Stimulated activated CD4-positive, alpha-beta T cell treated with anti-CD3 and anti-CD28 coated beads, Interleukin-2, amount 100 ng/mL, for 4 hours (primary cell): ENCODE measurements at regions not wholly inside any gene's neighbourhood (a gene's known extent, or its start where the extent isn't known, plus 50 kb on each side); places are given as distances from the start of the nearest gene placed in this dataset.
"Not testable (repeated sequence)": the region's sequence is repeated elsewhere in the genome, so short reads cannot be mapped to it uniquely, and the experiment has no call there.

Source experiments
- DNase-seq: peaks from one replicate; pipeline ENCODE4 v3.0.0-alpha.2; 2020; ENCODE audit warnings: low read depth

DNA sequence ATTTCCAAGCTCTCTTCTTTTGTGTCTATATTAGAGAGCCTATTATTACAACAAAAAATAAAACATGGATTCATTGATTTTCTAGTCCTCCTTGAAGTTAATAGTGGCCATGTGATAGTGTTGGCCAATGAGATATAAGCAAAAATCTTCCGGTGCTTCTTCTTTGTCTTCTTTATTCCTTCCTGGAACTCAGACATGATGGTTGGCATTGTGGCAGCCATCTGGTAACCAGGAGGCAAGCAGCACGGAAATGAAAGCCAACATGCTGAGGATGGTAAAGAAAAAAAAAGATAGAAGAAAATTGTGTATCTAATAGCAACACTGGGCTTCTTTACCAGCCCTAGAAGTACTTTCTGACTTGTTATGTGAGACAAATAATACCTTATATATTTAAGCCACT, 50.8 kb upstream of the SEL1L start:
- DNase-seq = no peak

DNA sequence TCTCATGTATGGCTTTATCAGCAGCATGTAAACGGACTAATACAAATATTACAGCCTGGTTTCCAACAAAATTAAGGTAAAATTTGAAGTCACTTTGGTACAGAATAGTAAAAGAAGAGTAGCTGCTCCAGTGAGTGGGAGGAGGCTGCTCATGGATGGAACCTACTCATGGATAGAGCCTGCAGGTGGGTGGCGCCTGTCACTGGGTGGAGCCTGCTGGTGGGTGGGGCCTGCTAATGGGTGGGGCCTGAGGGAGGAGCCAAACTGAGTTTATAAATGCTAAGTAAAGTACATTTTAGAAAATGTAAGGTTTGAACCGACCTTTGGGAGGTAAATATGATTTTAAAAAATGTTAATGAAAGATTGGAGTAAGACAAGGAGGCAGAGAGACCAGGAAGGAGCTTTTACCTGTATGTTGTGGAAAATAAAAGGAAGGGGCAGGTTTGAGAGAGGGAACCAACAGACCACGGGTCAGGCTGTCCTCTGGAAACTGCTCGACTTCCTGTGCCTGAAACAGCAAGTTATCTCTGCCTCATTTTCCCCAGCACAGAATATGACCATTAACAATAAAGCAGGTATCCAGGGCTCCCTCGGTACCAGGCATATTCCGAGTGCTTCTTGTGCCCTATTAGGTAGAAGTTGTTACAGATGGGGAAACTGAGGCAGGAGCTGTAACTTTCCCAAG, 55.9 kb upstream of the SEL1L start:
- no peak for DNase-seq

DNA sequence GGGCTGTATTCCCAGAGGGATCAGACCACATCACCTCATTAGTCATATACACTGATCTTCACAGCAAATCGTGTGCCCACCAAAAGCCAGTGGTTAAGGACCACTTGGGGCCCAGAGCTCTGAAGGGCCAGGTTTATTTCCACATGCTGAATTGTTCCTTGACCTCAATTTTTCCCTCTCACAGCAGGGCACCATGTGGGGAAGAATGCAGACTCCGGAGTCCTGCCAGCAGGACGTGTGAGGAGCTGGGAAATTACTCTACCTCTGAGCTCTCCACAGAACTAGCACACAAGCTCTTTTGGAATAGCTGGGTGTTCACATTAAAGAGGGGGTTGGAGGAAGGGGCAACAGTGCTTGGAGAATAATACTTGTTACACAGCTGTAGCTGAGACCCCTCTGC, 57.6 kb upstream of the SEL1L start:
- DNase-seq = no peak

DNA sequence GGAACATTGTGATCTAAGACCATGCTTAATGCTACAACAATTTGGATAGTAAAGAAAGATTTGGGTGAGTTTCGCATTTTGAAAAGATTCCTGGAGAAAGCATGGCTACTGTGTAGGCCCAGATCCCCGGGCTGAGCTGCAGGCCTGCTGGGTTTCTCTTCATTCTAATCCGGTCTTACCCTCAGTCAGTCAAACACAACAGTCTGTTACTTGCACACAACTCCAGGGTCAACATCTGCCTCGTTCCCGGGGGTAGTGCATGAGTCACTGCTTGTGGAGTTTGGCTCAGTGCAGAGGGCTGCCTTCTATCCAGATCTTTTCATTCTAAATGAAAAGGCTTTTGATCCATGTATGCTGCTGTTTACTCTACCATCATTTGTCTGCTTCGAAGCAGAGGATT, 60.4 kb upstream of the SEL1L start:
- no peak for DNase-seq

DNA sequence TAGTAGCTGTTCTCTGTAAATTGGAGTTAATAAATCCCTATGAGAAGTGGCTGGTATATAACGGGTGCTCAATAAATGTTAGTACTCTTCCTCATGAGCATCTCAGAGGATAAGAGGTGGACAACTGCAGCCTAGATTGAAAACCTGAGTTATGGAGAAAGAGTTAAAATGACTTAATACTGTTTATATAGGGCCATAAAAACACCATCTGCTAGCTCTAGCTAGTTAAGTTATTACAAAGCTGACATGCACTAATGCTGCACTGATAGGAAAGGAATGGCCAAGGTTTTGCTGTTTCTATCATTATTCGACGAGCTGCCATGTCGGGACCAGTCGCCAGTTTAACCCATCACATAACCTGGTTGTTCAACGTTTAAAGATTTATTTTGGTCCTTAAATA, 72.0 kb upstream of the SEL1L start:
- no peak for DNase-seq

DNA sequence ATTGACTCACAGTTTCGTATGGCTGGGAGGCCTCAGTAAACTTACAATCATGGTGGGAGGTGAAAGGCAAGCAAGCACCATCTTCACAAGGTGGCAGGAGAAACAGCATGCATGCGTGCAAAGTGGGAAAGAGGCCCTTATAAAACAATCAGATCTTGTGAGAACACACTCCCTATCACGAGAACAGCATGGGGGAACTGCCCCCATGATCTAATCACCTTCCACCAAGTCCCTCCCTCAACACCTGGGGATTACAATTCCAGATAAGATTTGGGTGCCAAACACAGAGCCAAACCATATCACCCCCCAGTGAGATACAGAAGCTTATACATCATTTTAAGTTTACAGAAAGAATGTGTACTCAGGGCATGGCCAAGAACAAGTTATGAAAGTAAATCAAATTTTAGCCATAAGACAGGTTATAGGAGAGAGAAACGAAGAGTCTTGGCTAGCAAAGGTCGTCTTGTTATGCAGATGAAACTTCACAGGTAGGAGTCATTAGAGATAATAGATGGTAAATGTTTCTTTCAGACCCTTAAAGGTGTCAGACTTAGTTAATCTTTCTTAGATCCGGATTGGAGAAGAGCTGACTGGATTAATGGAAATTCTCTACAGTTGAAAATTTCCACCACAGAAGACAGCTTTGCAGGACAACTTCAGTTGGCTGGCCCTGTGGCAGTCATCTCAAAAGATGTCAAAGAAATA, 79.8 kb upstream of the SEL1L start:
- no peak for DNase-seq

DNA sequence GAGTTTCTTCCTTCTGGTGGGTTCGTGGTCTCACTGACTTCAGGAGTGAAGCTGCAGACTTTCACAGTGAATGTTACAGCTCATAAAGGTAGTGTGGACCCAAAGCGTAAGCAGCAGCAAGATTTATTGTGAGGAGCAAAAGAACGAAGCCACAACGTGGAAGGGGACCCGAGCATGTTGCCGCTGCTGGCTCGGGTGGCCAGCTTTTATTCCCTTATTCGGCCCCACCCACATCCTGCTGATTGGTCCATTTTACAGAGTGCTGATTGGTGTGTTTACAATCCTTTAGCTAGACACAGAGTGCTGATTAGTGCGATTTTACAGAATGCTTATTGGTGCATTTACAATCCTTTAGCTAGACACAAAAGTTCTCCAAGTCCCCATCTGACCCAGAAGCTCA, 80.6 kb upstream of the SEL1L start:
- not testable (repeated sequence) for DNase-seq

DNA sequence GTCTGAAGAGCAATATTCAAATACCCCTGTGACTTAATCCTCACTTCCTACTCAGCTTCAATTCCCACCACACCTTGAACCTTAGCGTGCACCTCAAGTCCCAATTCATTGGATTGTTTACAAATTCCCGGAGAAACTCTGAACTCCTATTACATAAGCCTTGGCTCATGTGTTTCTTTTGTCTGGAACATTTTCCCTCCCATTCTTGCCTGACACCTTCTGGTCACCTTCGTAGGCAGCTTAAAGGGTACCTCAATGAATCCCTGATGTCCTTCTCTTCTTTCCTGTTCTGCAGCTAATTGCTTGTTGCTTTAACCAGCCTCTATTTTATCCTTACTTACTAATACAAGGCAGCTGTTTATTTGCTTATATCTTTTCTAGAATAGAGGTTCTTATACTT, 85.0 kb upstream of the SEL1L start:
- DNase-seq = no peak

DNA sequence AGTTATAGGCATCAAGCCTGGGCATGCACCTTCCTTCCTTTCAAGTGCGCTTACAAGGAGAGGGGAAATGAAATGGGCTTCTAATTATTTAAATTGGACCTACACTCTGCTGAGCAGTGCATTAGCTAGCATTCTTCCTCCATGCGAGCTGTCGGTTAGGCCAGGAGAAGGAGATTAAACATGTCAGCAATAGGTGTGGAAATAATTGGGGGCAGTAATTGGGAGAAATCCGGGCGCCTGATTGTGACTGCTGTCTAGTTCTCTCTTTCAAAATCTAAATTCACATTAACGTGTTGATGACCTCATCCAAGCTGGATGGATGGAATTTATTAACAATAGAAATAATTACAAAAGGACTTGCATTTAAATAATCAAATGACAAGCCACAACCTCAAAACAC, 86.2 kb upstream of the SEL1L start:
- DNase-seq = no peak

DNA sequence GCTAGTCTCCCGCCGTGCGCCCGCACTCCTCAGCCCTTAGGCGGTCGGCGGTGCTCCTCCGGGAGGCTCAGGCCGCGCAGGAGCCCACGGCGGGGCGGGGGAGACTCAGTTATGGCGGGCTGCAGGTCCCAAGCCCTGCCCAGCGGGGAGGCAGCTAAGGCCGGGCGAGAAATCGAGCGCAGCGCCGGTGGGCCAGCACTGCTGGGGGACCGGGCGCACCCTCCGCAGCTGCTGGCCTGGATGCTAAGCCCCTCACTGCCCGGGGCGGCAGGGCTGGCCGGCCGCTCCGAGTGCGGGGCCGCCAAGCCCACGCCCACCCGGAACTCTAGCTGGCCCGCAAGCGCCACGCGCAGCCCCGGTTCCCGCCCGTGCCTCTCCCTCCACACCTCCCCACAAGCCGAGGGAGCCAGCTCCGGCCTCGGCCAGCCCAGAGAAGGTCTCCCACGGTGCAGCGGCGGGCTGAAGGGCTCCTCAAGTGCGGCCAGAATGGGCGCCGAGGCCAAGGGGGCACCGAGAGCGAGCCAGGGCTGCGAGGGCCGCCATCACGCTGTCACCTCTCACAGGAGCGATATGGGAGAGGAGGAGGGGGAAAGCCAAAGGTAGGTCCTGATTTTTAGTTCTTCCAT, 90.2 kb upstream of the SEL1L start:
- DNase-seq = not testable (repeated sequence)

DNA sequence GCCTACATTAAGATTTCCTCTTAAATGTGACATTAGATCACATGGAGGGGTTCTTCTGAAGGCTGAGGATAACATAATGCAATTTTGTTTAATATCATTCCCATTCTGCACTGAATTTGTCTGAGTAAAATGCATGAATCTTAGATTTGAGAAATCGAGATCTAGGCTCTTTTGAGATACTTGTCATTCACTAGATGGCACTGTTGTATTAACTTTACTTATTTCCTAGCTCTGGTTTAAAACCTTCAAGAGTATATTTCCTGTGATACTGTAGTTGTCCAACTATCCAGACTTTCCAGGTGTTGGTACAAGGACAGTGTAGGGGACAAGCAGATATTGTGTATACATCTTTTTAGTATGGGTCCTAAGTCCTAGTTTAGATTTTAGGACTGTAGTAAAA, 91.7 kb upstream of the SEL1L start:
- DNase-seq = no peak

DNA sequence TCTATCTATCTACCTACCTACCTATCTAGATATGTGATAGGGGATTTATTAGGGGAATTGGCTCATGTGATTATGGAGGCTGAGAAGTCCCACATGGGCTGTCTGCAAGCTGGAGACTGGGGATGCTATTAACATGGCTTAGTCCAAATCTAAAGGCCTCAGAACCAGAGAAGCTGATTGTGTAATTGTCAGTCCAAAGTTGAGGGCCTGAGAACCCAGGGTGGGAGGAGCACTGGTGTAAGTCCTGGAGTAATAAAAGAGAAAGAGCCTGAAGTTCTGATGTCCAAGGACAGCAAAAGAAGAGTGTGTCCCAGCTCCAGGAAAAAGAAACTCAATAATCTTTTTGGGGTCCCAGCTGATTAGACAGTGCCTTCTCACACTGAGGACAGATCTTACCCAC, 98.5 kb upstream of the SEL1L start:
- no peak for DNase-seq

DNA sequence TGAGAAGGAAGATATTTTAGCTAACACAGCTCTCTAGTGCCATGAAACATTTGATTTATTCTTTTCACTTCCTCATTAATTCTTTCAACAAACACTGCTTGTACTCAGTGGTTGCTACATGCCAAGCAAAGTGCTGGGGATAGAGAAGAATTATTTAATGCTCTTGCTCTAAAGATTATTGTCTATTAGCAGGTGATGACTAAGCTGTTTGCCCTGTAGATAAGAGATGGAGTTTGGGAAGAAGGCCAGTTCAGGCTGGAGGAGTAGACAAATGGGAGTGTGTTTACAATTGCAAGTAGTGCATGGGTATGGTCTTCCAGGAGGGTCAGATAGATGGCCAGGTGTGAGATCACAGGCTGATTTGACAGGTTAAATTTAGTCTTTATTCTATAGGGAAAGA, 99.8 kb upstream of the SEL1L start:
- no peak for DNase-seq

DNA sequence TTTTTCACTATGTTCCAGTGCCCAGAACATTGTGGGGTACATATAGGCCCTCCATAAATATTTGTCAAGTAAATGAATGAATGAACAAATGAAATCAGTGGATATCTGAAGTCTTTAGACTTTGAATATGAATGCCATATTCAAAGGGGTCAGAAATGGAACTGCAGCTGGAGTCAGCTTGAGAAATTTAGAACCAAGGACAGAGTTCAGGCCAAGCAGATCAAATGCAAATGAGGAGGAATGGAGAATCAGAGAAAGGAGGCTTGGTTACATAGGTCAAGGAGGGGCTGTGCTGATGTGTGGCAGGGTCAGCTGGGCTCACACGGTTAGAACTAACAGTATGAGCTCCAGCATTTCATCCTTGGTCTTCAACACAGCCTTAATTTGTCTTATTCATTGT, 104.0 kb upstream of the SEL1L start:
- DNase-seq = no peak

DNA sequence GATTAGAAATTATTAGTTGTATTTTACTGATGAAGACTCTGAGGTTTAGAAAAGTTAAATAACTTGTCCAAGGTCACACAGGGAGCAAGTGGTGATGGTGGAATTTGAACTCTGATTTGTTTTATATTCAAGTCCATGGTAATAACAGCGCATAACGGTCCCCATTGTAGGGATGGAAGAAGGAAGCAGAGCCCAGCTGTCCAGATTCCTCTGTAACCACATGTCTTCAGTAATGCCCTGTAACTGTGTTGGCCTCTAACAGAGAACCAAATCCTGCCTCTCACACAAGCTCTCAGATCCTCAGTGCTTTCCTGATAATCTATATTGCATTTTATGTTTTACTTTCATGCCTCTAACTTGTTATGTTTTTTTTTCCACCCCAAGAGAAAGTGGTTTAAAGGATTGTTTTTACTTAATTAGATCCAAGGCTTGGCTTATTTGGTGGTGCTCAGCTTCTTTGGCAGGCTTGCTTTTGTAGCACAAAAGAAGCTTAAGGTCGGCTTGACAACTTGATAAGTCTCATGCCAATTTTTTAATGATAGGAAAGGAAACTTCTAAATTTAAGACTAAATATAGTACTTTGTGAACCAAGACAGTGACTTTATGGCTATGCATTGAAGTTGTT, 105.1 kb upstream of the SEL1L start:
- no peak for DNase-seq

DNA sequence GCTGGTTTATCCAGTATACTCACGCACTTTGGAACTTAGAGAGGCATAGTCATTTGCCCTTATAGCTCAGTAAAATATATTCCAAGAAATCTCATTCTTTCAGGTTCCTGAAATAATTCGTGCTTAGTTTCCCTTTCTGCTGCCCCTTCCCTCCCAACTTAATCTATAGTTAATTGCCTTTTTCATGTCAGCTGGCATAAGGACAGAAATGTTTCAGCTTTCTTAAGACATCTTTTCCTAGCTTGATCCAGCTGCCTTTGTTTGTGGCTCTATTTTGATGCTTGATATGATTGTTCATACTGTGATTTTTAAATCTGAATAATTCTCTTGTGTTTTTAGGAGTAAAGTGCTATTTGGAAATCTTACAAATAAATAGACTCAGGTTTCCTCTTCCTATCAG, 120.0 kb upstream of the SEL1L start:
- no peak for DNase-seq

DNA sequence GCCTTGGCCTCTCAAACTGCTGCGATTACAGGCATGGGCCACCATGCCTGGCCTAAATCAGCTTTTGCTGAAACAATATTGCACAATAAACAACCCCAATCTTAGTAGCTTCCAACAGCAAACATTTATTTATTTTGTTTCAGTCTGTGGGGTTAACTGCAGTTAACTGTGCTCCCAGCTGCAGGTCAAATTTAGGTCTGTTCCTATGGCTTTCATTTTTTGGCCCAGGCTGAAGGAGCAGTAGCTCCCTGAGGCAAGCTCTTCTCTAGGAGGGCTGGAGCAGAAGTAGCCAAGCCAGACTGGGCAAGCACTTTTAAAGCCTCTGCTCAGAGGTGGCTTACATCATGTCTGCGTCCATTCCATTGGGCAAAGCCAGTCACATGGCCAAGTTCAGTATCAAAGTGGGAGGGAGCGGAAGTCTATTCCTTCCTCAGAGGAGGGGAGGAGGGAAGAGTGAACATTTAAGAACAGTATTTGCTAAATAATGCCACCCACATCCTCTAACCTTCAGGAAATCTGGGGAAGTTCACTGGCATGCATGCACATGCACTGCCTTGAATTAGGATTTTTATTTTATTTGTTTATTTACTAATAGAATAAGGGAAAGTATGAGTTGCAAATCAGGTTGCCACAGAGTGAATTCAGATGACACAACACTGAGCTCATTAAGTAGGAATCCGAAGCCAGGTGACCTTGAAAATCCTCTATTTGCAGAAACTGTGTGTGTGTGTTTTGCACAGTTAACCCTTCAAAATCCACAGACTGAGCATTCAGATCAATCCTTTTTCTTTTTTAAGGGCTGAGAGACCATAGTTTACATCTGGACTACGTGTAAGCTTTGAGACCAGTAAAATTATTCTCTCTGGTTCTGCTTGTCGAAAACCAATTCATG, 122.0 kb upstream of the SEL1L start:
- no peak for DNase-seq

DNA sequence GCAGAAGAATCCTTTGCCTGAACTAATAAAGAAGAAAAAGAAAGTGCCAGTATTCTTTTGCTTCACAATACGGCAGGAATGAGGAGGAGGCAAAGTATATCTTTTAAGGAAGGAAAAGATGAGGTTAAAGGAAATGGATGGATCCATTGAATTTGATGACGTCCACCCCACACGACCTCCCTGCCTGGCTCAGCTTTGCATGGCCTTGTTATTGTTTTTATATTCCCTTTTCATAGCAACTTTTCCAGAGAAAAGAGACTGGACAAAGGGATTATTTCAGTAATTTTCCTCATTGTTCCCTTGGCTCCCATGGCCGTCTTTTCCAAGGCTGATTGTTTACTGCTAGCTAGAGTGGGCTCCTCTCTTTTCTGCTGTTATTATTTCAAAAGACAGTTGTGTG, 123.2 kb upstream of the SEL1L start:
- DNase-seq = no peak

DNA sequence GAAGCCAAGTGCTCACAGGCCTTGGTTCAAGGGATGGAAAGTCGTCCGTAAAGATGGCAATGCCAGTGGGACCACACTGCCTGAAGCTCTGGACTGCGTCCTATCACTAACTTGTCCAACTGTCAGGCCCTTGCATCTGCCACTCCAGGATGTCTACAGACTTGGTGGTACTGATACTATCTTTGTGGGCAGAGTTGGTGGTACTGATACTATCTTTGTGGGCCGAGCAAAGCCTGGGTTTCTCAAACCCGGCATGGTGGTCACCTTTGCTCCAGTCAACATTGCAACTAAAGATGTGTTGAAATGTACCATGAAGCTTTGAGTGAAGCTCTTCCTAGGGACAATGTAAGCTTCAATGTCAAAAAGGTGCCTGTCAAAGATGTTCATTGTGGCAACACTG, 128.4 kb upstream of the SEL1L start:
- no peak for DNase-seq

DNA sequence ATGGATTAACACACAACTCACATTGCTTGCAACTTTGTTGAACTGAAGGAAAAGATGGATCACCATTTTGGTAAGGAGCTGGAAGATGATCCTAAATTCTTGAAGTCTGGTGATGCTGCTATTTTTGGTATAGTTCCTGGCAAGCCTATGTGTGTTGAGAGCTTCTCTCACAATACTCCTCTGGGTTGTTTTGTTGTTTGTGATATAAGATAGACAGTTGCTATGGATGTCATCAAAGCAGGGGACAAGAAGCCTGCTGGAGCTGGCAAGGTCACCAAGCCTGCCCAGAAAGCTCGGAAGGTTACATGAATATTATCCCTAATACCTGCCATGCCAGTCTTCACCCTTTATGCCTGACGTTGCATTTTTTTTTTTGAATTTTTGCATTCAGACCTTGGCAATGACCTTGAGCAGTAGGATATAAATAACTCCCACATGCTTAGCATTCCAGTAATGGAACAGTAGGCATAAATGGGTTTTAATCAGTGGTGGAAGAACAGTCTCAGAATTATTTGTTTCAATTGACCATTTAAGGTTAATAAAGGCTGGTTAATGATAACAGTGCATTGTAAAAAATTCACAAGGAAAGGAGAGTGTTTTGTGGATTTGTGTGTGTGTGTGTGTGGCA, 129.0 kb upstream of the SEL1L start:
- DNase-seq = no peak

DNA sequence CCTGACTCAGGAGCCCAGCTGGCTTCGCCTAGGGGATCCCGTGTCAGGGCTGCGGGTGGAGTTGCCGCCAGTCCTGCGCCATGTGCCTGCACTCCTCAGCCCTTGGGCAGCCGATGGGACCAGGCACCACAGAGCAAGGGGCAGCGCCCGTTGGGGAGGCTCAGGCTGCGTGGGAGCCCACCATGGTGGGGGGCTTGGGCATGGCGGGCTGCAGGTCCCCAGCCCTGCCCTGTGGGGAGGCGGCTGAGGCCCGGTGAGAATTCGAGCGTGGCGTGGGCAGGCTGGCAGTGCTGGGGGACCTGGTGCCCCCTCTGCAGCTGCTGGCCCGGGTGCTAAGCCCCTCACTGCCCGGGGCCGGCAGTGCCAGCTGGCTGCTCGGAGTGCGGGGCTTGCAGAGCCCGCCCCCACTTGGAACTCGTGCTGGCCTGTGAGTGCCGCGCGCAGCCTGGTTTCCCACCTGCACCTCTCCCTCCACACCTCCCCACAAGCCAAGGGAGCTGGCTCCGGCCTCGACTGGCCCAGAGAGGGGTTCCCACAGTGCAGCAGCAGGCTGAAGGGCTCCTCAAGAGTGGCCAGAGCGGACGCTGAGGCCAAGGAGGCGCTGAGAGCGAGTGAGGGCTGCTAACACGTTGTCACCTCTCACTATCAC, 135.1 kb upstream of the SEL1L start:
- DNase-seq = no peak
